ENCODE measurements at regions not wholly inside any gene's neighbourhood (a gene's known extent, or its start where the extent isn't known, plus 50 kb on each side); places are given as distances from the start of the nearest gene placed in this dataset.

GRCh38 chr5:74497706-74498105, 142.8 kb downstream of the ENC1 start:
- TF ChIP-seq CTCF (IDR thresholded peaks at IDR 0.05) = no peak
- WGBS, 3 donors = 81 to 84% (median 83%) methylated on average over 4 of the region's 4 CpGs
- intact Hi-C loops (cut with DNase I) = no loop called here
- DNase-seq = no peak
- no peak for ATAC-seq
- Histone ChIP-seq H3K27ac (no peak overlapping the region), H3K36me3 (ENCODE audit: insufficient read depth in 1 of 2, low read depth in 1 of 2) (no peaks in the 10 kb centered on the region), H3K4me1 (no peaks in the 10 kb centered on the region), H3K27me3 (ENCODE audit: insufficient read depth in 3 of 3, low read length in 2 of 3) (peaks cover 0 to 2% (median 0%) of the 10 kb centered on the region in 3 donors), H3K4me3 (no peak overlapping the region), H3K9me3 (no peaks in the 10 kb centered on the region)

GRCh38 chr5:74493411-74493810, 147.1 kb downstream of the ENC1 start:
- TF ChIP-seq CTCF (IDR thresholded peaks at IDR 0.05) = no peak
- intact Hi-C loops (cut with DNase I) = no loop called here
- H3K4me1 ChIP-seq = no peaks in the 10 kb centered on the region
- H3K4me3 ChIP-seq = no peak overlapping the region
- ATAC-seq = no peak
- peaks cover 0 to 2% (median 0%) of the 10 kb centered on the region in 3 donors for H3K27me3 ChIP-seq (ENCODE audit: insufficient read depth in 3 of 3, low read length in 2 of 3)
- no peak overlapping the region for H3K27ac ChIP-seq
- H3K36me3 ChIP-seq (ENCODE audit: insufficient read depth in 1 of 2, low read depth in 1 of 2) = no peaks in the 10 kb centered on the region
- no peak for DNase-seq
- H3K9me3 ChIP-seq = no peaks in the 10 kb centered on the region

GRCh38 chr5:74492230-74492629, 148.3 kb downstream of the ENC1 start:
- TF ChIP-seq CTCF (IDR thresholded peaks at IDR 0.05) = no peak
- Histone ChIP-seq H3K27ac (no peak overlapping the region), H3K9me3 (no peaks in the 10 kb centered on the region), H3K27me3 (ENCODE audit: insufficient read depth in 3 of 3, low read length in 2 of 3) (peaks cover 0 to 2% (median 0%) of the 10 kb centered on the region in 3 donors), H3K36me3 (ENCODE audit: insufficient read depth in 1 of 2, low read depth in 1 of 2) (no peaks in the 10 kb centered on the region), H3K4me3 (no peak overlapping the region), H3K4me1 (no peaks in the 10 kb centered on the region)
- intact Hi-C loops (cut with DNase I) = no loop called here
- no peak for DNase-seq
- no peak for ATAC-seq
- 25 to 49% (median 34%) methylated on average over 2 of the region's 2 CpGs for WGBS, 3 donors

- no peak for ATAC-seq
- intact Hi-C loops (cut with DNase I) = no loop called here
- no peak for TF ChIP-seq CTCF (IDR thresholded peaks at IDR 0.05)
Measured at GRCh38 chr5:74491586-74491985, 148.9 kb downstream of the ENC1 start.

GRCh38 chr5:74490814-74491213, 149.7 kb downstream of the ENC1 start:
- DNase-seq = no peak
- Histone ChIP-seq H3K36me3 (ENCODE audit: insufficient read depth in 1 of 2, low read depth in 1 of 2) (no peaks in the 10 kb centered on the region), H3K4me1 (no peaks in the 10 kb centered on the region), H3K27ac (no peak overlapping the region), H3K9me3 (no peaks in the 10 kb centered on the region), H3K27me3 (ENCODE audit: insufficient read depth in 3 of 3, low read length in 2 of 3) (peaks cover 0 to 2% (median 0%) of the 10 kb centered on the region in 3 donors), H3K4me3 (no peak overlapping the region)
- ATAC-seq = no peak
- intact Hi-C loops (cut with DNase I) = no loop called here
- TF ChIP-seq CTCF (IDR thresholded peaks at IDR 0.05) = no peak
- 82 to 87% (median 83%) methylated on average over 3 of the region's 3 CpGs for WGBS, 3 donors

More at GRCh38 chr5:74491586-74491985, 148.9 kb downstream of the ENC1 start:
- H3K27me3 ChIP-seq (ENCODE audit: insufficient read depth in 3 of 3, low read length in 2 of 3) = peaks cover 0 to 2% (median 0%) of the 10 kb centered on the region in 3 donors
- no peak for DNase-seq
- no peaks in the 10 kb centered on the region for H3K4me1 ChIP-seq
- no peak overlapping the region for H3K4me3 ChIP-seq
- H3K9me3 ChIP-seq = no peaks in the 10 kb centered on the region
- H3K36me3 ChIP-seq (ENCODE audit: insufficient read depth in 1 of 2, low read depth in 1 of 2) = no peaks in the 10 kb centered on the region
- H3K27ac ChIP-seq = no peak overlapping the region
